ENCODE measurements at regions not wholly inside any gene's neighbourhood (a gene's known extent, or its start where the extent isn't known, plus 50 kb on each side); places are given as distances from the start of the nearest gene placed in this dataset.

GRCh38 chr9:79976257-79977073, 404.7 kb downstream of the TLE4 start:
- TF ChIP-seq REST (IDR thresholded peaks at IDR 0.05; ENCODE audit: insufficient read depth in 1 of 2, low read depth in 2 of 2, low read length in 1 of 2) (no peak), CTCF (IDR thresholded peaks at IDR 0.05) (no peak), TCF7L2 (IDR thresholded peaks at IDR 0.05; ENCODE audit: low read depth, low read length) (no peak)
- ChIA-PET CTCF (interaction anchor here (0.6 kb wide), 1 partner anchor 648 kb away, joined by 3 read pairs; no protein-coding TSS in a partner anchor), POLR2A (interaction anchor here (0.7 kb wide), 1 partner anchor 65 kb away, joined by 9 read pairs; no protein-coding TSS in a partner anchor)
- no peak overlapping the region for H3K27ac ChIP-seq (ENCODE audit: low read length)
- no peaks in the 10 kb centered on the region for H3K9me3 ChIP-seq (ENCODE audit: control insufficient read depth, insufficient read depth, low read depth, low read length)
- no peaks in the 10 kb centered on the region for H3K36me3 ChIP-seq (ENCODE audit: control insufficient read depth, insufficient read depth, low read length)
- in situ Hi-C loops (cut with HindIII; ENCODE audit: low pct_unique_long_range_greater_than_20kb, low sequenced_read_pairs) (no loop called here), intact Hi-C loops (cut with micrococcal nuclease; ENCODE audit: unreplicated experiment) (no loop called here)
- ATAC-seq, result no peak
- no peaks in the 10 kb centered on the region for H3K4me1 ChIP-seq (ENCODE audit: control insufficient read depth, insufficient read depth, low read length)
- no peaks in the 10 kb centered on the region for H3K27me3 ChIP-seq (ENCODE audit: control insufficient read depth, insufficient read depth, low read length)
- H3K4me3 ChIP-seq (ENCODE audit: low read depth in 2 of 2, low read length in 2 of 2), result no peak overlapping the region
- DNase-seq (ENCODE audit: low read depth, low spot score), result no peak
- no TSS peak for BruUV-seq (replicated peaks)

- ATAC-seq (no peak), DNase-seq (ENCODE audit: low read depth, low spot score) (no peak)
- intact Hi-C loops (cut with micrococcal nuclease; ENCODE audit: unreplicated experiment), result no loop called here
- H3K4me3 ChIP-seq (ENCODE audit: low read depth in 2 of 2, low read length in 2 of 2), result no peak overlapping the region
- H3K9me3 ChIP-seq (ENCODE audit: control insufficient read depth, insufficient read depth, low read depth, low read length), result no peaks in the 10 kb centered on the region
- H3K27ac ChIP-seq (ENCODE audit: low read length), result no peak overlapping the region
- in situ Hi-C loops (cut with HindIII; ENCODE audit: low pct_unique_long_range_greater_than_20kb, low sequenced_read_pairs), result no loop called here
- H3K36me3 ChIP-seq (ENCODE audit: control insufficient read depth, insufficient read depth, low read length), result no peaks in the 10 kb centered on the region
- no TSS peak for BruUV-seq (replicated peaks)
- TF ChIP-seq SIN3A (IDR thresholded peaks at IDR 0.05; ENCODE audit: borderline replicate concordance, insufficient read depth, low read depth, low read length), result no peak
- TF ChIP-seq CTCF (IDR thresholded peaks at IDR 0.05), result no peak
- no peak for TF ChIP-seq TCF7L2 (IDR thresholded peaks at IDR 0.05; ENCODE audit: low read depth, low read length)
- TF ChIP-seq REST (IDR thresholded peaks at IDR 0.05; ENCODE audit: insufficient read depth in 1 of 2, low read depth in 2 of 2, low read length in 1 of 2), result no peak
- TF ChIP-seq POLR2AphosphoS5 (IDR thresholded peaks at IDR 0.05; ENCODE audit: low read depth, low read length), result no peak
- no peaks in the 10 kb centered on the region for H3K27me3 ChIP-seq (ENCODE audit: control insufficient read depth, insufficient read depth, low read length)
- CTCF ChIA-PET, result interaction anchor here (0.6 kb wide), 1 partner anchor 647 kb away, joined by 3 read pairs; no protein-coding TSS in a partner anchor
- H3K4me1 ChIP-seq (ENCODE audit: control insufficient read depth, insufficient read depth, low read length), result no peaks in the 10 kb centered on the region
- POLR2A ChIA-PET, result no interaction called here
These were observed 404.0 kb downstream of the TLE4 start for GRCh38 chr9:79975621-79976256.

Measured in Panc1 (cell line).